AG09309 (cell line): ENCODE measurements at regions not wholly inside any gene's neighbourhood (a gene's known extent, or its start where the extent isn't known, plus 50 kb on each side); places are given as distances from the start of the nearest gene placed in this dataset.

Source experiments
- DNase-seq: peaks from one replicate; pipeline ENCODE4 v3.0.0-alpha.2; 2010; ENCODE audit warnings: low read depth
- H3K4me3 ChIP-seq: 2 replicates; pipeline ENCODE4 v1.5.1; 2011; ENCODE audit warnings: mild to moderate bottlenecking, low read depth, low read length, moderate library complexity; ENCODE audit not compliant: control insufficient read depth
- CTCF ChIP-seq: IDR thresholded peaks from 2 replicates; pipeline ENCODE4 v1.5.1; 2011; ENCODE audit warnings: mild to moderate bottlenecking, low read depth, low read length, inconsistent platforms; ENCODE audit not compliant: insufficient read depth, control insufficient read depth; ENCODE audit errors: missing control alignments

DNA sequence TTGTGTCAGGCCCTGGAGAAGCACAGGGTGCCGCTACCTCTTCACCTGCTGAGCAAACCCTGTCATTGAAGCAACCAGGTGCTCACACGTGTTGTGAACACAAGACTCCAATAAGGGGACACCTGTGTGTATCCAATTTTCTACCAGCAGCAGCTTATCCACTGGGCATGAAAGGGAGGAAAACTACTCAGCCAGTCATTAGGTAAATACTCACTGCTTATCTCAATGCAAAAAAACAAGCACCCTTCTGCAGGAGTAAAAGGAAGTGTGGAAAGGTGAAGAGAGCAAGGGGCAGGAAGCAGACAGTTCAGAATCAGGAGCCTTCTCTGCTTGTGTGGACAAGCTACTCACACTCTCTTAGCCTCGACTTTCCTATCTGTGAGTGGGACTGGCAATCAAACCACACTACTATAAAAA lies 148.9 kb downstream of the ETS2 start:
- DNase-seq, result no peak
- H3K4me3 ChIP-seq, result no peak overlapping the region
- TF ChIP-seq CTCF, result no peak

GRCh38 chr21:38953516-38953915 lies 147.8 kb downstream of the ETS2 start:
- TF ChIP-seq CTCF, result no peak
- DNase-seq, result no peak
- no peak overlapping the region for H3K4me3 ChIP-seq

DNA sequence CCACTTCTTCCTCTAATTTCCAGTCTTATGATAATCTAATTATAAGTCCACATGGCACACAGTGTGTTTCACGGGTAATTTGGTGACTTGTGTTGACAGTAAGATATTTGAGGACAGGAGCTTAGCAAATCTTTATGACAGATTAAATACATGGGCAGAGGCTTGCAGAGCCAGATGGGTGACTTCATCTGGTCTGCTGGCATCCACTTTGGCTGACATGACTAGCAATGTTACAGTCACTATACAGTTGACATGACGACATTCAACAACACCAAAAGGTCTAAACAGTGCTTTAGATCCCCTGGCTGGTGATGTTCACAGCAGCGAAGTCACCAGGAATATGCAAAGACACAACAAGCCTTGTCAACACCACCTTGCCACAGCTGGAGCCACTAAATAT lies 147.2 kb downstream of the ETS2 start:
- DNase-seq, result no peak
- TF ChIP-seq CTCF, result no peak
- no peak overlapping the region for H3K4me3 ChIP-seq

DNA sequence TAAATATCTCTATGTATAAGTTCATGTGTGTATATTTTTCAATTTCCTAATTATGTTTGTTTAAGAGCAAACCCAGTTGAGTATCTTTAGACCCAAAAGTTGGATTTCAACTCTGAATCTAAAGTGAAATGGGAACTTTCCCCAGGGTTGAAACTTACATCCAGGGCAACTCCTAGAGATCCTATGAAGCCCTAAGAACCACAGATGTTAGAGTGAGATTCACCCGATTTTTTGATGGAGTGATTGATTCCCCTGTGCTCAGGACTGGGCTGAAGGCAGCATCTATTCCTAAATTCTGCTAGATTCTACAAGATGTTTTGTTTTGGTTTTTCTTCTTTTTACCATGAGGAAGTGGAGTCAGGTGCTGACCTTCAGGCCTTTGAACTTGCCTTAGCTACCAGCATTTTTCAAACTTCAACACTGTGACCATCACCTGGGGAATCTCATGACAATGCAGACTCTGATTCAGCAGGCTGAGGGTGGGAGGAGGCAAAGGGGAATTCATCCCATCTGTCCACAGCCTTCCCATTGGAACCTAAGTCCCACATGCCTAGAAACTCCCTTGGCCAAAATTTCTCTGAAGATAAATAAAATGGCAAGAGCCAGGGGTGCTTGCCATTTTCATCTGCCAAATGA lies 145.5 kb downstream of the ETS2 start:
- DNase-seq, result no peak
- no peak for TF ChIP-seq CTCF
- H3K4me3 ChIP-seq, result no peak overlapping the region

DNA sequence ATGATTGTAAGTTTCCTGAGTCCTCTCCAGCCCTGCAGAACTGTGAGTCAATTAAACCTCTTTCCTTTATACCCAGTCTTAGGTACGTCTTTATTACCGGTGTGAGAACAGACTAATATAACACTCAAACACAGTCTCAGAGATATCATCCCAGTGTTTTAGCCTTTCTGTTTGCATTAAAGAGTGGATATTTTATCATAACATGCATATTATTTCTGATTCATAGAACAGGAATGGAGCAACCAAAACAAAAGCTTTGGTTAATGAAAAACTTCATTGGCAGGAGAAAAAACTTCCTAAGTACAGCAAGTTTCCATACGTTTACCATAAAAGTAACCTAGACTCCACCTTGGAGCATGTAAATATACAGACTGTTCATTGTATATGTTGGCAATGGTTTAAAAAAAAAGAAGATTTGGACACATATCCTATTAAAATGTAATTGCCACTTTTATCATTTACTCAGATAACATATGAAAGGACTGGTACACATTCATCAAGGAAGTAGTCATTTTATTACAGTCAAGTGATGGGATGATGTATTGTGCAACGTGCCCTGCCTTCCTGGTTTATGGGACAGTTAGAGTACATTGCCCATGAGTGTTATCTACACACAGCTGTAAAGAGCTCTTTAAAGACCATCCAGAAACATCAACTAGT lies 144.8 kb downstream of the ETS2 start:
- no peak overlapping the region for H3K4me3 ChIP-seq
- TF ChIP-seq CTCF, result no peak
- peak; percentile 53 for DNase-seq

DNA sequence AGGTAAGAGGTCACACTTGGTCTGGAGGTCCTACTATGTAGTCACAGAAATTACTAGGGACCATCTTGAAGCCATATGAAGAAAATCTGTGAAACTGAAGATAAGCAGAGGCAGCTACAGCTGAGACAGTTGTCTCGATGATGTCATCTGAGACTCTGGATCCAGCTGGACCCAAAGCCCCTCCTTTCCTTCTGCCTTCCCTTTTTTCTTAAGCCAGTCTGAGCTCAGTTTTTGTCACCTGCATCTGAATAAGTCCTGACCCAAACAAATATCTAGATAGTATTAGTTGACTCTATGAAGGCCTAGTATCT lies 143.3 kb downstream of the ETS2 start:
- TF ChIP-seq CTCF, result no peak
- no peak overlapping the region for H3K4me3 ChIP-seq
- DNase-seq, result no peak
